ENCODE measurements at regions not wholly inside any gene's neighbourhood (a gene's known extent, or its start where the extent isn't known, plus 50 kb on each side); places are given as distances from the start of the nearest gene placed in this dataset.

GRCh38 chr5:57711946-57712345, 229.3 kb upstream of the ACTBL2 start:
- TF ChIP-seq, protein P1, sequence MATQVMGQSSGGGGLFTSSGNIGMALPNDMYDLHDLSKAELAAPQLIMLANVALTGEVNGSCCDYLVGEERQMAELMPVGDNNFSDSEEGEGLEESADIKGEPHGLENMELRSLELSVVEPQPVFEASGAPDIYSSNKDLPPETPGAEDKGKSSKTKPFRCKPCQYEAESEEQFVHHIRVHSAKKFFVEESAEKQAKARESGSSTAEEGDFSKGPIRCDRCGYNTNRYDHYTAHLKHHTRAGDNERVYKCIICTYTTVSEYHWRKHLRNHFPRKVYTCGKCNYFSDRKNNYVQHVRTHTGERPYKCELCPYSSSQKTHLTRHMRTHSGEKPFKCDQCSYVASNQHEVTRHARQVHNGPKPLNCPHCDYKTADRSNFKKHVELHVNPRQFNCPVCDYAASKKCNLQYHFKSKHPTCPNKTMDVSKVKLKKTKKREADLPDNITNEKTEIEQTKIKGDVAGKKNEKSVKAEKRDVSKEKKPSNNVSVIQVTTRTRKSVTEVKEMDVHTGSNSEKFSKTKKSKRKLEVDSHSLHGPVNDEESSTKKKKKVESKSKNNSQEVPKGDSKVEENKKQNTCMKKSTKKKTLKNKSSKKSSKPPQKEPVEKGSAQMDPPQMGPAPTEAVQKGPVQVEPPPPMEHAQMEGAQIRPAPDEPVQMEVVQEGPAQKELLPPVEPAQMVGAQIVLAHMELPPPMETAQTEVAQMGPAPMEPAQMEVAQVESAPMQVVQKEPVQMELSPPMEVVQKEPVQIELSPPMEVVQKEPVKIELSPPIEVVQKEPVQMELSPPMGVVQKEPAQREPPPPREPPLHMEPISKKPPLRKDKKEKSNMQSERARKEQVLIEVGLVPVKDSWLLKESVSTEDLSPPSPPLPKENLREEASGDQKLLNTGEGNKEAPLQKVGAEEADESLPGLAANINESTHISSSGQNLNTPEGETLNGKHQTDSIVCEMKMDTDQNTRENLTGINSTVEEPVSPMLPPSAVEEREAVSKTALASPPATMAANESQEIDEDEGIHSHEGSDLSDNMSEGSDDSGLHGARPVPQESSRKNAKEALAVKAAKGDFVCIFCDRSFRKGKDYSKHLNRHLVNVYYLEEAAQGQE (IDR thresholded peaks at IDR 0.05; ENCODE audit: insufficient replicate concordance, low read depth), result no peak
- TF ChIP-seq GABPA (IDR thresholded peaks at IDR 0.05; ENCODE audit: low read depth) (no peak), CTCF (IDR thresholded peaks at IDR 0.05; ENCODE audit: insufficient read depth, low read length) (no peak), POLR2AphosphoS5 (IDR thresholded peaks at IDR 0.05; ENCODE audit: low read depth) (no peak), SPI1 (IDR thresholded peaks at IDR 0.05; ENCODE audit: borderline replicate concordance, low read depth) (no peak)
